HG03139 (cell line): ENCODE measurements at regions not wholly inside any gene's neighbourhood (a gene's known extent, or its start where the extent isn't known, plus 50 kb on each side); places are given as distances from the start of the nearest gene placed in this dataset.

Experiments
- ATAC-seq: cut with Tn5 transposase; IDR thresholded peaks from one replicate; pipeline ENCODE4 v1.9.1; 2021; ENCODE audit not compliant: unreplicated experiment

DNA sequence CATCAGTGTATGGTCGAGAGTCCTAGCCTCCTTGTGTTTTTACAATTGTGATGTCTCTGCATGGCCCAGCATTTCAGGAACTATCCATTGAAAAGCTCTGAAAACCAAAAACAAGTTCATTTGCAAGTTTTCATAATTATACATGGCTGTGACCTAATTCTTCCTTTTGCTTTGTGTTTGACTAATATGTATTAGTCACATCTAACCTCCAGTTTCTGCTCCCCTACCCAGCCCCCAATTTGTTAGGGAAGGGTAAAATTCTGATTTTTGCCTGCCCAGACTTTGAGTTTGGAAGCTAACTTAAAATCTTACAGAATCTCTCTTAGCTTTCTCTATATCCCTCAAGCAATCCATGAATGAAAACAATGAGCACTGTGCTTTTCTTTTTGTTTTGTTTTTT is 128.2 kb upstream of the SEMA6A start:
- no peak for ATAC-seq

DNA sequence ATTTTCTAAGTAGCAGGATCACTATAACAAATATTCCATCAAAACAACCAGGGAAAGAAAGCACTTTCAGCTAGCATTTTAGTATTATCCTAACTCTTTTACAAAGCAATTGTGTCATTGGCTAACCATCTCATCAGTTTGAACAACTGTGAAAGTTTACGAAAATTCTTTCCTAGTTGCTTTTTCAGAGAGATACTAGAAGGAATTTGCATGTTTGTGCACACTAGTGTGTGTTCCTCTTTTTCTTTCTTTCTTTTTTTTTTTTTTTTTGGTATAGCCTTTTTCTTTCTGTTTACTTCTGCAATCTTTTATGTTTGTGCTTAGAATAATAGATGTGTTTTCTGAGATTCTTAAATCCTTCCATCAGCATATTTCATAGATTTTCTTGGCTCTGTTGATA is 124.7 kb upstream of the SEMA6A start:
- ATAC-seq = no peak

DNA sequence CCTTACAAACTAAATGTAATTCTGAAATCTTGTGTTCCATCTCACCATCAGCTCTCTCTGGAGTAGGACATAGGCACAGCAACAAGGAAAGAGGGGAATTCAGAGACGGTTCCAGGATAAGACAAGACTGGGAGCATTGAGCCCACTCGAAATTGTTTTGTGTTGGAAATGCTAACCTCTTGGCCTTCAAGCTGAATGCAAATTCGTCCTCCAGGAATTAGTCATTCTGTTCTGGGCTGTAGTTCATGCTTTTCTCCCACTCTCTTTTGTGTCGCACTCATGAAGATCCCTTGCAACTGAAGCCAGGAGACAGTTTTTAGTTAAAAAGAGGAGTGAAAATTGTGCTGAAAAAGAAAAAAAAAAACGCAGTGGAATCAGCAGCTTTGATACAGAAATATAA is 121.7 kb upstream of the SEMA6A start:
- ATAC-seq = peak; percentile 80

GRCh38 chr5:116695681-116696080 is 121.1 kb upstream of the SEMA6A start:
- ATAC-seq = no peak

DNA sequence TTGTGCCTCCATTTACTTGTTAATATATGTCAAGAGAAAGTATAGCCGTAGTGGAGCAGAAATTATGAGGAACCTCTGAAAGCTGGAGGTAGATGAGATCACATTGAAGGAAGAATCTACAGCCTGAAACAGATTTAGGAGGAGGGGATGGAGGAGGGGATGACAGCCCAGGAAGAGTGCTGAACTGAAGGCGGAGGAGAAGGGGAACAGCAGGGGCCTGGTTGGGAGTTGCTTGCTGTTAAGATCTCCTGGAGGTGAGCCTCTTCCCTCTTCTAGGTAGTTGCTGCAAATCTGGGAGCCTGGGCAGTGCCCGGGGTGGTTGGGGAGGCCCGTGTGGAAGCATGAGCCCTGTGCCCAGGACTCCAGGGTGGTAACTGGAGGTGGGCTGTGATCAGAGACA is 111.8 kb upstream of the SEMA6A start:
- no peak for ATAC-seq

DNA sequence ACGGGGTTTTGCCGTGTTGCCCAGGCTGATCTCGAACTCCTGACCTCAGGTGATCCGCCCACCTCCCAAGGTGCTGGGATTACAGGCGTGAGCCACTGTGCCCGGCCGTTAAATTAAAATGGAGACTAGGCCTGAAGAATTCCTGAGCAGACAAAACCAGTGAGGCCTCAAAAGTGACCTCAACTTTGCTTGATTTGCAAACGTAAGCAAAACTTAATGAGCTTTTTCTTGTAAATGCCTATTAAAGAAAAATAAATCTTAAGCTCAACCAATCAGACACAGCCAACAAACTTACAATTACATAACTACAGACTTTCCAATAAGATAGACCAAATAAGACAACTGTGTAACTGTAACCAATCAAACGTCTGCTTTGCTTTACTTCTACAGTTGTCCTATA is 111.3 kb upstream of the SEMA6A start:
- ATAC-seq = no peak

GRCh38 chr5:116685069-116685468 is 110.4 kb upstream of the SEMA6A start:
- ATAC-seq = no peak

DNA sequence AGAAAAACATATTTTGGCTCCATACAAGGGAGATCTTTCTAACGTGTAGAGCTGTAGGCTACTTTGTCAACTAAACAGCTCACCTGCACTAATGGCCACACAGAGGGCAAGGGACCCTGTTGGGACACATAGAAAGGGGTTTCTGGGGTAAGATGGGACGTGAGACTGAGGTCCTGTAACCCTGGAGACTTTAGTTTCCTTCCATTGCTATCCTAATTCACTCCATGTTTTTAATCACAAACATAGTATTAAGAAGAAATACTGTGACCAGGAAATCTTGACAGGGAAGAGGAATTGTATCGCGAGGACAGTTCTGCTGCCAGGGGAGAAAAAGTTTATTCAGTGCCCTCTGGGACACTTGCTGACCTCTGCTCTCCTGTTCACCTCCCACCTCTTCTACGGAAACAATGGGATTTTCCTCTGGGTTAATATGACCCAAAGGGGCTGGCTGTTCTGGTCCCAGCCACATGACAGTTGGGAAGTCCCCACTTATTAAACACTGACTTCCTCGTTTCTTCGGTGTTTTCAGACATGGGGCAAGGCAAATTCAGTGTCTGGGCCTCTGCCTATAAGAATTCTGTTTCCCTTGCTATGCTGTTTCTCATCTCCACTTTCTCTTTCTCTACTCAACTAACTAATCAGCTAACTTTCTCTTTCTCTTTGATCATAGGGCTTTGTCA is 106.9 kb upstream of the SEMA6A start:
- peak; percentile 93 for ATAC-seq

GRCh38 chr5:116675626-116675910 is 100.9 kb upstream of the SEMA6A start:
- no peak for ATAC-seq

DNA sequence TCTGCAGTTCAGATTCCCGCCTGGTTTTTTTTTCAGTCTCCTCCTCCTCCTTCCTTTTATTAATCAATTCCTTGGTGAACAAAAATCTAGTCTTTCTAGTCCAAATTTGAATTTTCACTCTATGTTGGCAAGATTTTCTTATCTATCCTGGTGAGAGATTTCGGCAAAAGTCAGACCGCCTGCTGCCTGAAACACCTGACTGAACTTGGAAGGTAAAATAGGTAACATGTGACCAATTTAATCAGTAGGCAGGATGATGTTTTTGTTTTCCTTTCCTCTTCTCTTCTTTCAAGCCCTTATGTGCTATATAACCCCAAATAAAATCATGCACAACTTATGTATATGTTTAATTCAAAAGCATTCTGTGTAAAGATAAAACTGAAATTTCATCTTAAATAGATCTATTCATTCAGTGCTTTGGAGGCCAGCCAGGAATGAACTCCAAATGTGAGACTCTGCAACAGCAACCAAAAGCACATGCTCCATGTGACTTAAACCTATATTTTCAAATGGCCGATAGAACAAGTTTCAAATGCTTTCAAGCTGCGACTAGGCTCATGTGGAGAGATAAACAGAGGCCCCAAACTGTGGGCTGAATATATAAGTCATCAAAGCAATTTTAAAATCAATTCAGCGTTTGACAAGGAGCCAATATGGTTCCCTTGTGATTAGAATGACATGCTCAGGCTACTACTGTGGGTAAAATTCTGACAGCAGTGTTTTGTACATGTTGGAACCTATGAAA is 100.4 kb upstream of the SEMA6A start:
- no peak for ATAC-seq

DNA sequence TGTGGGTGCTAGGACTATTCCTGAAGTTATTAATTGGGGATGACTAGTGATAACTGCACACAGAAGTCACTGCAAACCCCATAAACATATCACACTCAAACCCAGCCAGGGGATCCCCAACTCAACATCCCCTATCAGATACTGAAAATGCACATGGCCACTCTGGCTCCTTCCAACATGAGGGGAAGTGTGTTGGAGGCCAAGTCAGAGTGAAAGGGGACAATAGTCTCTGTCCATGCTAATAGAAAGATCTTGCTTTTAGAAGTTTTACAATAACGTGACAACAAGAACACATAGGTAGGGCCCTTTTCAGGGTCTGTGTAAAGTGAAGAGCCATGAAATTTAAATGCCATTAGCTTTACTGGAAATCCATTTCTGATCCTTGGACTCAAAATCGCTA is 98.8 kb upstream of the SEMA6A start:
- no peak for ATAC-seq

- ATAC-seq = no peak
Measured at GRCh38 chr5:116672203-116672602, 97.6 kb upstream of the SEMA6A start.

DNA sequence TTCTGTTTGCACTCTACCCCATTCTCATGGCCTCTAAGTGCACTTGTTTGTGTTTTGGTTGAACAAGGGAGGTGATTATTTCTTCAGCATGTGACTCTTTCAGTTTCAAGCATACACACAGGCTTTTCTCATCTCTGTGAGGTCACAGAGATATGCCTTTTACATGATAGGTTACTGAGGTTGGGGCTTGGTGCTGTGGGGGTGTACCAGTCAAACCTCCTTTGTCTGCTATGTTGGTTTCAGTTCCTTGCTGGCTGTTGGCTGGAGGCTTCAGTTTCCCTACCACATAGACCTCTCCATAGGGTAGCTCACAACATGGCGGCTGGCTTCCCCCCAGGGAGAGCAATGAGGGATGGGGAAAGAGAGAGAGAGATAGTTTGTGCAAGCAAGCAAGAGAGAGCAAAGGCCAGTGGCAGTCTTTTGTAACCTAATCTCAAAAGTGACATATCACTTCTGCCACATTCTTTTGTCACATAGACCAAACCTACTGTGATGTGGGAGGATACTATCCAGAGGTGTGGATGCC is 96.7 kb upstream of the SEMA6A start:
- ATAC-seq = peak; percentile 97

DNA sequence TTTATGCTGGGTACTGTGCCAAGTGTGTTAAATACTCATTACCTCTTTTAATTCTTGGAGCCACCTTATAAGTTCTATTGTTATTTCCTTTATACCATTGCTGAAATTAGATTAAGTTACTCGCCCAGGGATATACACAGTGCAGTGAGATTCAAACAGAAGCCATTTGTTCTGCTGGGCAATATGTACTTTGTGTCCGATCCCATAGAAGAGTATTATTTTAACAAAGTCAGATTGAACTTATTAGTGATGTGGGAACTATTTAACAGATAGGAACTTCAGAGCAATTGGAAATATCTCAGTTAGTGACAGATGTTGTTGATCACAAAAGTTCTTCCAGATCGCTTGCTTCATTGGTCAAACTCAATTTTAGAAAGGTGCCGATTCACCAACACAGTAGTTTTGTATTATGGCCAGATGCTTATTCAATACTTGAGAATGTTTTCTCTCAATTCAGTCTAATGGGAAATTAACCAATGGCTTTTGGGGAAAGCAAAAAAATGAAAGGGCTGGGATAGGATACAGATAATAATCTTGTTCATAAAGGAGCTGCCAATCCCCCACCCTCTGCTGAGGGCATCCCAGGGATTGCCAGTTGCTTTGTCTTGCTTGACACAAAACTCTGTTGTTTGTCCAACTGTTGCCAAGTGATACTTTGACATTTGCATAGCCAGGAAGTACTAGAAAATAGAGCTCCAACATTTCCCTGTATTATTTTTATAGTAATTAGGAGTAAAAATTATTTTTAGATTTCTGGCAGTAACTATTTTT is 94.8 kb upstream of the SEMA6A start:
- no peak for ATAC-seq

DNA sequence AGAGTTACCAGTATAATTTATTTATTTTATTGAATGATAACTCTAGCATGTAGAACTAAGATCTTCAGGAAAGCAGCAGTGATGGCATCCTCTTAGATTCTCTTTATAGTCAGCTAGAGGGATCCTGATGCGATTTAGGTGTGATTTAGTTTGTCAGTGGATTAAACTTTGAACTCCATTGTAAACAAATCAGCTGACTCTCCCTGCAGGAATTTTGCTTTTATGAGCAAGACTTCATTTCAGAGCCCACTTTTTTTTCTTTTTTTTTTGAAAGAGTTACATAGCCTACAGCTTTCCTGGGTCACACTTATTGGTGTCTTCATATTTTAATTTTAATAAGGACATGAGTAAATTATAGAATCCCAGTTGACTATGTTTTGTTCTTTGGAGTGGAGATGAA is 93.8 kb upstream of the SEMA6A start:
- ATAC-seq = no peak

DNA sequence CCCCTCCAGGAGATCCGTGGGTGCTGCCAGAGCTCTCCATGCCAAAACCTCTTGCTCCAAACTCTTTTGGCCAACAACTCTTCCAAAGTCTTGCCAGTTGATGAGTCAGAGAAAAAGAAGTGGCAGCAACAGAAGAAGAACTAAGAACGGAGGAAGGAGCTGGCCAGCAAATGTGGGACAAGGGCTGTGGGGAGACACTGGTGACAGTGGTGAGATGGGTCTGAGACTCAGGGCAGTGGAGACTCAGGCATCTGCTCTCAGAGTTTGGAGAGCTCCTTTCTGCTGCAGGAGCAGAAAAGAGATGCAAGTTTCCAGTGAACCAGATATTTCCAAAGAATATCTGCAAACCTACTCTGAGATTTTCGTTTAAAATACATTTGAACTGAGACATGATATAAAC is 92.3 kb upstream of the SEMA6A start:
- ATAC-seq = no peak

GRCh38 chr5:116664988-116665387 is 90.4 kb upstream of the SEMA6A start:
- no peak for ATAC-seq

- no peak for ATAC-seq
Measured at GRCh38 chr5:116663081-116663480, 88.5 kb upstream of the SEMA6A start.

- ATAC-seq = no peak
Measured at GRCh38 chr5:116661419-116661818, 86.8 kb upstream of the SEMA6A start.

GRCh38 chr5:116660929-116661328 is 86.3 kb upstream of the SEMA6A start:
- no peak for ATAC-seq

GRCh38 chr5:116658830-116659229 is 84.2 kb upstream of the SEMA6A start:
- ATAC-seq = no peak

GRCh38 chr5:116658141-116658540 is 83.5 kb upstream of the SEMA6A start:
- ATAC-seq = no peak
